Bronchial epithelial cell (primary cell): ENCODE measurements at regions not wholly inside any gene's neighbourhood (a gene's known extent, or its start where the extent isn't known, plus 50 kb on each side); places are given as distances from the start of the nearest gene placed in this dataset.

Source experiments
- DNase-seq: peaks from one replicate; pipeline ENCODE4 v3.0.0-alpha.2; 2010; ENCODE audit warnings: low read depth
- FAIRE-seq: peaks from 2 replicates; lab custom pipeline; 2011; peaks lifted over from hg19 to GRCh38; lab: Jason Lieb, UNC
- H3K27me3 ChIP-seq: 2 replicates; pipeline ENCODE4 v1.5.1; 2011; ENCODE audit warnings: low read length; ENCODE audit not compliant: control insufficient read depth, insufficient read depth
- H3K36me3 ChIP-seq: 2 replicates; pipeline ENCODE4 v1.5.1; 2011; ENCODE audit warnings: low read length; ENCODE audit not compliant: control insufficient read depth, insufficient read depth
- H3K4me3 ChIP-seq: 2 replicates; pipeline ENCODE4 v1.5.1; 2011; ENCODE audit warnings: mild to moderate bottlenecking, low read depth, low read length, control low read depth
- CTCF ChIP-seq: IDR thresholded peaks from 2 replicates; pipeline ENCODE4 v1.5.1; 2011; ENCODE audit warnings: mild to moderate bottlenecking, moderate library complexity, low read length, control low read depth, inconsistent platforms; ENCODE audit not compliant: insufficient read depth, severe bottlenecking

- H3K4me3 ChIP-seq = no peak overlapping the region
- DNase-seq = no peak
- FAIRE-seq = no peak
- H3K27me3 ChIP-seq = peaks cover 2% of the 10 kb centered on the region
- no peak for TF ChIP-seq CTCF
- no peaks in the 10 kb centered on the region for H3K36me3 ChIP-seq
Observed at GRCh38 chr1:87264976-87265375, 63.7 kb upstream of the LMO4 start.

GRCh38 chr1:87265786-87266185, 62.9 kb upstream of the LMO4 start:
- no peak for FAIRE-seq
- TF ChIP-seq CTCF = no peak
- DNase-seq = no peak
- Histone ChIP-seq H3K27me3 (peaks cover 2% of the 10 kb centered on the region), H3K4me3 (no peak overlapping the region), H3K36me3 (no peaks in the 10 kb centered on the region)

- FAIRE-seq = no peak
- Histone ChIP-seq H3K36me3 (no peaks in the 10 kb centered on the region), H3K4me3 (no peak overlapping the region), H3K27me3 (peaks cover 2% of the 10 kb centered on the region)
- no peak for DNase-seq
- TF ChIP-seq CTCF = no peak
Observed at GRCh38 chr1:87268111-87268510, 60.6 kb upstream of the LMO4 start.

GRCh38 chr1:87269921-87270320, 58.8 kb upstream of the LMO4 start:
- peaks cover 2% of the 10 kb centered on the region for H3K27me3 ChIP-seq
- no peak for FAIRE-seq
- no peaks in the 10 kb centered on the region for H3K36me3 ChIP-seq
- no peak for TF ChIP-seq CTCF
- no peak for DNase-seq
- no peak overlapping the region for H3K4me3 ChIP-seq

GRCh38 chr1:87273291-87273690, 55.4 kb upstream of the LMO4 start:
- FAIRE-seq (no peak), DNase-seq (no peak)
- no peaks in the 10 kb centered on the region for H3K36me3 ChIP-seq
- no peak overlapping the region for H3K4me3 ChIP-seq
- H3K27me3 ChIP-seq = peaks cover under 1% of the 10 kb centered on the region
- no peak for TF ChIP-seq CTCF

- H3K27me3 ChIP-seq = no peaks in the 10 kb centered on the region
- no peak overlapping the region for H3K4me3 ChIP-seq
- TF ChIP-seq CTCF = no peak
- DNase-seq = peak; percentile 33
- H3K36me3 ChIP-seq = no peaks in the 10 kb centered on the region
- FAIRE-seq = no peak
Observed at GRCh38 chr1:87274851-87275250, 53.8 kb upstream of the LMO4 start.
